NT2/D1 (cell line): ENCODE measurements at regions not wholly inside any gene's neighbourhood (a gene's known extent, or its start where the extent isn't known, plus 50 kb on each side); places are given as distances from the start of the nearest gene placed in this dataset.

Source experiments
- SUZ12 ChIP-seq: IDR thresholded peaks from 2 replicates; pipeline ENCODE4 v1.6.1; 2011; ENCODE audit not compliant: insufficient read length, insufficient read depth; ENCODE audit errors: extremely low read depth
- YY1 ChIP-seq: IDR thresholded peaks from 2 replicates; pipeline ENCODE4 v1.6.1; 2011; ENCODE audit not compliant: insufficient read length, insufficient read depth
- ZNF274 ChIP-seq: IDR thresholded peaks from 2 replicates; pipeline ENCODE4 v1.6.1; 2011; ENCODE audit warnings: mild to moderate bottlenecking, low read depth, low read length

DNA sequence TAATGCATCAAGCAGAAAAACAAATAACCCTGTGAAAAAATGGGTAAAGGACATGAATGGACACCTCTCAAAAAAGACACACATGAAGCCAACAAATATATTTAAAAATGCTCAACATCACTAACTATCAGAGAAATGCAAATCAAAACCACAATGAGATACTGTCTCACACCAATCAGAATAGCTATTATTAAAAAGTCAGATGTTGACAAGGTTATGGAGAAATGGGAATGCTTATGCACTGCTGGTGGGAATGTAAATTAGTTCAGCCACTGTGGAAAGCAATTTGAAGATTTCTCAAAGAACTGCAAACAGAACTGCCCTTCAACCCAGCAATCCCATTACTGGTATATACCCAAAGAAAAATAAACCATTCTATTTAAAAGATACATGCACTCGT lies 86.6 kb upstream of the TNFSF4 start:
- TF ChIP-seq YY1 (no peak), ZNF274 (no peak), SUZ12 (no peak)
